ENCODE measurements at regions not wholly inside any gene's neighbourhood (a gene's known extent, or its start where the extent isn't known, plus 50 kb on each side); places are given as distances from the start of the nearest gene placed in this dataset.
"Not testable (repeated sequence)": the region's sequence is repeated elsewhere in the genome, so short reads cannot be mapped to it uniquely, and the experiment has no call there.

GRCh38 chr13:44652962-44653660 is 77.0 kb upstream of the TSC22D1 start:
- DNase-seq = no peak

- no peak for DNase-seq
Measured at GRCh38 chr13:44652168-44652567, 76.0 kb upstream of the TSC22D1 start.

GRCh38 chr13:44651724-44652123 is 75.6 kb upstream of the TSC22D1 start:
- no peak for DNase-seq

GRCh38 chr13:44651209-44651608 is 75.1 kb upstream of the TSC22D1 start:
- no peak for DNase-seq

GRCh38 chr13:44649834-44650233 is 73.7 kb upstream of the TSC22D1 start:
- no peak for DNase-seq

GRCh38 chr13:44649104-44649428 is 72.9 kb upstream of the TSC22D1 start:
- DNase-seq = no peak

- DNase-seq = no peak
Measured at GRCh38 chr13:44648392-44649103, 72.4 kb upstream of the TSC22D1 start.

GRCh38 chr13:44647560-44647959 is 71.4 kb upstream of the TSC22D1 start:
- not testable (repeated sequence) for DNase-seq

- no peak for DNase-seq
Measured at GRCh38 chr13:44646044-44646443, 69.9 kb upstream of the TSC22D1 start.

- DNase-seq = no peak
Measured at GRCh38 chr13:44643256-44643655, 67.1 kb upstream of the TSC22D1 start.

GRCh38 chr13:44637581-44637980 is 61.5 kb upstream of the TSC22D1 start:
- no peak for DNase-seq

GRCh38 chr13:44629465-44630183 is 53.5 kb upstream of the TSC22D1 start:
- no peak for DNase-seq

- DNase-seq = not testable (repeated sequence)
Measured at GRCh38 chr13:44628826-44629225, 52.7 kb upstream of the TSC22D1 start.

GRCh38 chr13:44627441-44627840 is 51.3 kb upstream of the TSC22D1 start:
- no peak for DNase-seq

GRCh38 chr13:44626176-44626575 is 50.0 kb upstream of the TSC22D1 start:
- no peak for DNase-seq

Data from midbrain (tissue), 1 donor.